ENCODE measurements at regions not wholly inside any gene's neighbourhood (a gene's known extent, or its start where the extent isn't known, plus 50 kb on each side); places are given as distances from the start of the nearest gene placed in this dataset.

DNA sequence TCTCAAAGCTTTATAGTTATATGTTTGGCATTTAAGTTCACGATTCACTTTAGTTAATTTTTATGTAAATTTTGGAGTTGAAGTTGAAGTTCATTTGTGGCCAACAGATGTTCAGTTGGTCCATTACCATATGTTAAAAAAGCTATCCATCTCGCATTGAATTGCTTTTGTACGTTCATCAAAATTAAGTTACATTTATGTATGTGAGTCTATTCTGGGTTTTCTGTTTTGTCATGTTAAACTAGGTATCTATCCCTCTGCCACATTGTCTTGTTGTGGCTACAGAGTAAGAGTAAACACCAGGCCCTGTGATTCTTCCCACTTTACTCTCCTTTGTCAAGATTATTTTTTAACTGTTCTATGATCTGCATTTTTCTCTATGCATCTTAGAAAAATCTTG lies 237.3 kb downstream of the BMP2 start:
- no peak overlapping the region for H3K4me3 ChIP-seq
- intact Hi-C loops (cut with DNase I; ENCODE audit: low total_unique reads): no loop called here
- TF ChIP-seq, protein P1, sequence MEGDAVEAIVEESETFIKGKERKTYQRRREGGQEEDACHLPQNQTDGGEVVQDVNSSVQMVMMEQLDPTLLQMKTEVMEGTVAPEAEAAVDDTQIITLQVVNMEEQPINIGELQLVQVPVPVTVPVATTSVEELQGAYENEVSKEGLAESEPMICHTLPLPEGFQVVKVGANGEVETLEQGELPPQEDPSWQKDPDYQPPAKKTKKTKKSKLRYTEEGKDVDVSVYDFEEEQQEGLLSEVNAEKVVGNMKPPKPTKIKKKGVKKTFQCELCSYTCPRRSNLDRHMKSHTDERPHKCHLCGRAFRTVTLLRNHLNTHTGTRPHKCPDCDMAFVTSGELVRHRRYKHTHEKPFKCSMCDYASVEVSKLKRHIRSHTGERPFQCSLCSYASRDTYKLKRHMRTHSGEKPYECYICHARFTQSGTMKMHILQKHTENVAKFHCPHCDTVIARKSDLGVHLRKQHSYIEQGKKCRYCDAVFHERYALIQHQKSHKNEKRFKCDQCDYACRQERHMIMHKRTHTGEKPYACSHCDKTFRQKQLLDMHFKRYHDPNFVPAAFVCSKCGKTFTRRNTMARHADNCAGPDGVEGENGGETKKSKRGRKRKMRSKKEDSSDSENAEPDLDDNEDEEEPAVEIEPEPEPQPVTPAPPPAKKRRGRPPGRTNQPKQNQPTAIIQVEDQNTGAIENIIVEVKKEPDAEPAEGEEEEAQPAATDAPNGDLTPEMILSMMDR (IDR thresholded peaks at IDR 0.05): no peak
- TF ChIP-seq POLR2AphosphoS5 (IDR thresholded peaks at IDR 0.05) (no peak), POLR2A (IDR thresholded peaks at IDR 0.05) (no peak), EP300 (IDR thresholded peaks at IDR 0.05; ENCODE audit: low read depth) (no peak)
- in situ Hi-C loops (cut with MboI; ENCODE audit: low pct_ligation_motif_present in 1 of 4, low pct_unique_long_range_greater_than_20kb in 1 of 4, low sequenced_read_pairs in 3 of 4): no loop called here
- no peak overlapping the region for H3K27ac ChIP-seq
- no peaks in the 10 kb centered on the region for H3K27me3 ChIP-seq
- no peaks in the 10 kb centered on the region for H3K36me3 ChIP-seq
- no peak for DNase-seq
- peaks cover 4 to 5% of the 10 kb centered on the region in 2 donors for H3K9me3 ChIP-seq
- no peaks in the 10 kb centered on the region for H3K4me1 ChIP-seq
- WGBS, 2 donors (ENCODE audit: low coverage in 1 of 2): 91 to 100% methylated on average over 3 of the region's 3 CpGs

DNA sequence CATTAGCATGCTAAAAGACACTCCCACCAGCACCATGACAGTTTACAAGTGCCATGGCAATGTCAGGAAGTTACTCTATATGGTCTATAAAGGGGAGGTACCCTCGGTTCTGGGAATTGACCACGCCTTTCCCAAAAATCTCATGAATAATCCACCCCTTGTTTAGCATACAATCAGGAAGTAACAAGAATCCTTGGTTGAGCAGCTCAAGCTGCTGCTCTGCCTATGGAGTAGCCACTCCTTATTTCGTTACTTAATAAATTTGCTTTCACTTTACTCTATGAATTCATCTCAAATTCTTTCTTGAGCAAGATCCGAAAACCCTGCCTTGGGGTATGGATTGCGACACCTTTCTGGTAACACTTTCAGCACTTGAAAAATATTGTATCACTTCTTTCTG lies 243.0 kb downstream of the BMP2 start:
- DNase-seq: no peak
- 69 to 84% methylated on average over 4 of the region's 5 CpGs for WGBS, 2 donors (ENCODE audit: low coverage in 1 of 2)
- Histone ChIP-seq H3K4me1 (no peaks in the 10 kb centered on the region), H3K9me3 (peaks cover 4 to 5% of the 10 kb centered on the region in 2 donors), H3K36me3 (no peaks in the 10 kb centered on the region), H3K27ac (no peak overlapping the region), H3K4me3 (no peak overlapping the region), H3K27me3 (no peaks in the 10 kb centered on the region)
- no peak for TF ChIP-seq POLR2AphosphoS5 (IDR thresholded peaks at IDR 0.05)
- no peak for TF ChIP-seq EP300 (IDR thresholded peaks at IDR 0.05; ENCODE audit: low read depth)
- TF ChIP-seq, protein P1 (IDR thresholded peaks at IDR 0.05): no peak
- no peak for TF ChIP-seq POLR2A (IDR thresholded peaks at IDR 0.05)
- intact Hi-C loops (cut with DNase I; ENCODE audit: low total_unique reads) (no loop called here), in situ Hi-C loops (cut with MboI; ENCODE audit: low pct_ligation_motif_present in 1 of 4, low pct_unique_long_range_greater_than_20kb in 1 of 4, low sequenced_read_pairs in 3 of 4) (no loop called here)

DNA sequence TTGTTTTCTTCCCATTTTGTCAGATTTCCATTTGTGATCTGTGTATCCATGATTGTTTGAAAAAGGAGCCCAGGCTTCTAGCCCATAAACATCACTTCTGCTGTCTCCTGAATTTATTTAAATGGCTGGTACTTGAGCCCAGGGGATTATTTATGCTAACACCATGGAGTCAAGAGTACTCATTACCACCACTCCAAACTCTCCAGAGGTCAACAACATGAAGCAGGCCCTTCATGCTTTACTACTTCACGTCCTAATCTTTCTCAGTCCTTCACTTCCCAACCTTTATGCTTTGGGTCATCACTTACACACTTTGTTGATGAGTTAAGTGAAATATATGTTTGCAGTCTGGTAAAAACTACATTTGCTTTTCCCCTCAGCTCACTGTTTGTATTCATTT lies 247.8 kb downstream of the BMP2 start:
- TF ChIP-seq POLR2AphosphoS5 (IDR thresholded peaks at IDR 0.05) (no peak), EP300 (IDR thresholded peaks at IDR 0.05; ENCODE audit: low read depth) (no peak), POLR2A (IDR thresholded peaks at IDR 0.05) (no peak)
- TF ChIP-seq, protein P1 (IDR thresholded peaks at IDR 0.05): no peak
- H3K27me3 ChIP-seq: no peaks in the 10 kb centered on the region
- H3K36me3 ChIP-seq: no peaks in the 10 kb centered on the region
- intact Hi-C loops (cut with DNase I; ENCODE audit: low total_unique reads) (no loop called here), in situ Hi-C loops (cut with MboI; ENCODE audit: low pct_ligation_motif_present in 1 of 4, low pct_unique_long_range_greater_than_20kb in 1 of 4, low sequenced_read_pairs in 3 of 4) (no loop called here)
- no peaks in the 10 kb centered on the region for H3K4me1 ChIP-seq
- H3K4me3 ChIP-seq: no peak overlapping the region
- 46% methylated on average over 1 of the region's 1 CpG; no CpG with 5 or more reads in 1 of the 2 donors for WGBS, 2 donors (ENCODE audit: low coverage in 1 of 2)
- no peaks in the 10 kb centered on the region for H3K9me3 ChIP-seq
- no peak for DNase-seq
- no peak overlapping the region for H3K27ac ChIP-seq

DNA sequence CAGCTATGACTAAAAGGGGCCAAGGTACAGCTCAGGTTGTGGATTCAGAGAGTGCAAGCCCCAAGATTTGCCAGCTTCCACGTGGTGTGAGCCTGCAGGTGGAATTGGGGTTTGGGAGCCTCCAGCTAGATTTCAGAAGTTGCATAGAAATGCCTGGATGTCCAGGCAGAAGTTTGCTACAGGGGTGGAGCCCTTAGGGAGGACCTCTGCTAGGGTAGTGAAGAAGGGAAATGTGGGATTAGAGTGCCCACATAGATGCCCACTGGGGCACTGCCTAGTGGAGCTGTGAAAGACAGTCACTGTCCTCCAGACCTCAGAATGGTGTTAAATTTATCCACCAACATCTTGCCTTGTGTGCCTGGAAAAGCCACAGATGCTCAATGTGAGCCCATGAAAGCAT lies 255.1 kb downstream of the BMP2 start:
- H3K36me3 ChIP-seq: no peaks in the 10 kb centered on the region
- H3K27me3 ChIP-seq: no peaks in the 10 kb centered on the region
- no peaks in the 10 kb centered on the region for H3K4me1 ChIP-seq
- no peak overlapping the region for H3K4me3 ChIP-seq
- TF ChIP-seq, protein P1 (IDR thresholded peaks at IDR 0.05): no peak
- no peak for TF ChIP-seq EP300 (IDR thresholded peaks at IDR 0.05; ENCODE audit: low read depth)
- TF ChIP-seq POLR2A (IDR thresholded peaks at IDR 0.05): no peak
- no peak for TF ChIP-seq POLR2AphosphoS5 (IDR thresholded peaks at IDR 0.05)
- no peak for DNase-seq
- H3K9me3 ChIP-seq: peaks cover 0 to 3% of the 10 kb centered on the region in 2 donors
- H3K27ac ChIP-seq: no peak overlapping the region
- in situ Hi-C loops (cut with MboI; ENCODE audit: low pct_ligation_motif_present in 1 of 4, low pct_unique_long_range_greater_than_20kb in 1 of 4, low sequenced_read_pairs in 3 of 4): no loop called here
- 50% methylated on average over 1 of the region's 1 CpG; no CpG with 5 or more reads in 1 of the 2 donors for WGBS, 2 donors (ENCODE audit: low coverage in 1 of 2)
- intact Hi-C loops (cut with DNase I; ENCODE audit: low total_unique reads): no loop called here

Measured in transverse colon (tissue), 4 donors.